ENCODE measurements at regions not wholly inside any gene's neighbourhood (a gene's known extent, or its start where the extent isn't known, plus 50 kb on each side); places are given as distances from the start of the nearest gene placed in this dataset.

DNA sequence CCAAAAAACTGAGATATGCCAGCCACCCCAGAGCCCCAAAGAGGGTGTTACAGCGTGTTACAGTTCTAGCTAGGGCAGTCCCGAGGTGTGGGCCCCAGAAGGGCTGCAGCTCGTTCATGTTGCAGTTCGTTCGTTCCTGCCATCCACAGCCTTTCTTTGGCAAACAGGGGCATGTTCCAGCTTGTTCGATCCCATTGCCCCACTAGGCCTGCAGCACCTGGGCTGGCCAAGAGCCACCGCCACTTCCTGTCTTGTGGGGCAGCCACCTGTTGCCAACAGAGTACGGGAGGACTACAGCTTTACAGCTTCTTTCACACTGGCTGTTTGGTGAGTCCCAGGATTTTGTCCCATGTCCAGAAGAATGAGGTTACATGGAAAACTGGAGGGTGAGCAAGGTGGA is 198.1 kb downstream of the MMUT start:
- TF ChIP-seq, protein P1, sequence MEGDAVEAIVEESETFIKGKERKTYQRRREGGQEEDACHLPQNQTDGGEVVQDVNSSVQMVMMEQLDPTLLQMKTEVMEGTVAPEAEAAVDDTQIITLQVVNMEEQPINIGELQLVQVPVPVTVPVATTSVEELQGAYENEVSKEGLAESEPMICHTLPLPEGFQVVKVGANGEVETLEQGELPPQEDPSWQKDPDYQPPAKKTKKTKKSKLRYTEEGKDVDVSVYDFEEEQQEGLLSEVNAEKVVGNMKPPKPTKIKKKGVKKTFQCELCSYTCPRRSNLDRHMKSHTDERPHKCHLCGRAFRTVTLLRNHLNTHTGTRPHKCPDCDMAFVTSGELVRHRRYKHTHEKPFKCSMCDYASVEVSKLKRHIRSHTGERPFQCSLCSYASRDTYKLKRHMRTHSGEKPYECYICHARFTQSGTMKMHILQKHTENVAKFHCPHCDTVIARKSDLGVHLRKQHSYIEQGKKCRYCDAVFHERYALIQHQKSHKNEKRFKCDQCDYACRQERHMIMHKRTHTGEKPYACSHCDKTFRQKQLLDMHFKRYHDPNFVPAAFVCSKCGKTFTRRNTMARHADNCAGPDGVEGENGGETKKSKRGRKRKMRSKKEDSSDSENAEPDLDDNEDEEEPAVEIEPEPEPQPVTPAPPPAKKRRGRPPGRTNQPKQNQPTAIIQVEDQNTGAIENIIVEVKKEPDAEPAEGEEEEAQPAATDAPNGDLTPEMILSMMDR (CRISPR knock-in tag; IDR thresholded peaks at IDR 0.05), result no peak
- TF ChIP-seq ZNF317 (CRISPR knock-in tag; IDR thresholded peaks at IDR 0.05), result no peak
- no peak for TF ChIP-seq SETDB1 (CRISPR knock-in tag; IDR thresholded peaks at IDR 0.05; ENCODE audit: borderline replicate concordance)
- TF ChIP-seq, protein P2, sequence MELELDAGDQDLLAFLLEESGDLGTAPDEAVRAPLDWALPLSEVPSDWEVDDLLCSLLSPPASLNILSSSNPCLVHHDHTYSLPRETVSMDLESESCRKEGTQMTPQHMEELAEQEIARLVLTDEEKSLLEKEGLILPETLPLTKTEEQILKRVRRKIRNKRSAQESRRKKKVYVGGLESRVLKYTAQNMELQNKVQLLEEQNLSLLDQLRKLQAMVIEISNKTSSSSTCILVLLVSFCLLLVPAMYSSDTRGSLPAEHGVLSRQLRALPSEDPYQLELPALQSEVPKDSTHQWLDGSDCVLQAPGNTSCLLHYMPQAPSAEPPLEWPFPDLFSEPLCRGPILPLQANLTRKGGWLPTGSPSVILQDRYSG (CRISPR knock-in tag; IDR thresholded peaks at IDR 0.05), result no peak
- no peak for TF ChIP-seq EZH2 (conservative IDR thresholded peaks at IDR 0.05; ENCODE audit: low read depth, low read length)
- TF ChIP-seq ZNF274 (CRISPR knock-in tag; IDR thresholded peaks at IDR 0.05), result no peak
